Loucy (cell line): ENCODE measurements at regions not wholly inside any gene's neighbourhood (a gene's known extent, or its start where the extent isn't known, plus 50 kb on each side); places are given as distances from the start of the nearest gene placed in this dataset.

Source experiments
- CTCF ChIP-seq: fragments of 200-600 bp; sonication (generic); conservative IDR thresholded peaks from 2 replicates; pipeline ENCODE4 v1.5.1; 2014; ENCODE audit warnings: mild to moderate bottlenecking, antibody characterized with exemption, low read length
- EZH2phosphoT487 ChIP-seq: fragments of 200-600 bp; IDR thresholded peaks from 2 replicates; pipeline ENCODE4 v1.6.1; 2018; ENCODE audit warnings: antibody characterized with exemption, mild to moderate bottlenecking, moderate library complexity, borderline replicate concordance

GRCh38 chr4:148717988-148718387 is 275.8 kb upstream of the NR3C2 start:
- no peak for TF ChIP-seq CTCF
- no peak for TF ChIP-seq EZH2phosphoT487
